Endothelial cell of umbilical vein (primary cell): ENCODE measurements at regions not wholly inside any gene's neighbourhood (a gene's known extent, or its start where the extent isn't known, plus 50 kb on each side); places are given as distances from the start of the nearest gene placed in this dataset.

Experiments used
- BruUV-seq: library from RNA; stranded (reverse); fragments of 400-500 nt; replicated peaks from 2 replicates; lab custom pipeline; 2021; lab: Mats Ljungman, UMichigan
- CTCF ChIA-PET: fragments of 300-600, 350-600 bp; sonication (Branson Sonifier 250); formaldehyde crosslinking; loops from one replicate; lab custom pipeline; 2021; ENCODE audit warnings: antibody characterized with exemption, inconsistent platforms; lab: Charles Lee
- POLR2A ChIA-PET: fragments of 300-600, 350-600 bp; sonication (Branson Sonifier 250); formaldehyde crosslinking; loops from one replicate; lab custom pipeline; 2021; ENCODE audit warnings: antibody characterized with exemption, inconsistent platforms; lab: Charles Lee
- DNase-seq: peaks from one replicate; pipeline ENCODE4 v3.0.0-alpha.2; 2011; ENCODE audit warnings: low read depth, low spot score
- FAIRE-seq: peaks from 2 replicates; lab custom pipeline; 2011; peaks lifted over from hg19 to GRCh38; lab: Jason Lieb, UNC
- H2AFZ ChIP-seq: 2 replicates; pipeline ENCODE4 v1.6.0; 2012; ENCODE audit warnings: low read depth, low read length, control low read depth, inconsistent platforms
- H3K27ac ChIP-seq: 2 replicates; pipeline ENCODE4 v1.5.1; 2011; ENCODE audit warnings: low read depth, mild to moderate bottlenecking, control low read depth, low read length, moderate library complexity; ENCODE audit not compliant: insufficient read depth
- H3K27me3 ChIP-seq, 2 experiments: 2 replicates each; pipeline versions ENCODE4 v1.6.0 to v1.6.1; 2011; ENCODE audit warnings: low read length in 2 of 2, mixed read lengths in 1 of 2; ENCODE audit not compliant: control insufficient read depth in 2 of 2, insufficient read depth in 2 of 2
- H3K36me3 ChIP-seq, 2 experiments: 2 replicates in 1 of 2; 3 replicates in 1 of 2; pipeline ENCODE4 v1.5.1; 2011; ENCODE audit warnings: low read length in 2 of 2, mild to moderate bottlenecking in 1 of 2, moderate library complexity in 1 of 2; ENCODE audit not compliant: control insufficient read depth in 2 of 2, insufficient read depth in 2 of 2; ENCODE audit errors: extremely low read depth in 1 of 2
- H3K4me1 ChIP-seq: 3 replicates; pipeline ENCODE4 v1.5.1; 2011; ENCODE audit warnings: mild to moderate bottlenecking, low read length; ENCODE audit not compliant: control insufficient read depth, insufficient read depth; ENCODE audit errors: extremely low read depth
- H3K4me2 ChIP-seq: 2 replicates; pipeline ENCODE4 v1.6.1; 2011; ENCODE audit warnings: low read length, control low read depth, mixed read lengths; ENCODE audit not compliant: insufficient read depth
- H3K4me3 ChIP-seq, 3 experiments: fragments of 200-600 bp in 1 of 3; sonication (generic), shearing (Covaris generic) in 1 of 3; replicated peaks in 1 of 3; 2 replicates each; pipeline ENCODE4 v1.5.1; 2011 to 2016; ENCODE audit warnings: control low read depth in 3 of 3, low read length in 3 of 3, mild to moderate bottlenecking in 2 of 3, inconsistent platforms in 1 of 3, low read depth in 1 of 3, moderate library complexity in 1 of 3; ENCODE audit not compliant: insufficient read depth in 1 of 3
- H3K79me2 ChIP-seq: 2 replicates; pipeline ENCODE4 v1.6.0; 2012; ENCODE audit warnings: low read length, inconsistent platforms; ENCODE audit not compliant: control insufficient read depth, insufficient read depth
- H3K9ac ChIP-seq: replicated peaks from 2 replicates; pipeline ENCODE3; 2011; ENCODE audit warnings: low read length, control low read depth; ENCODE audit not compliant: insufficient read depth; ENCODE audit errors: extremely low read depth
- H3K9me1 ChIP-seq: replicated peaks from 3 replicates; pipeline ENCODE4 v1.6.0; 2011; ENCODE audit warnings: mild to moderate bottlenecking, low read length; ENCODE audit not compliant: control insufficient read depth, insufficient read depth; ENCODE audit errors: extremely low read depth
- H3K9me3 ChIP-seq: replicated peaks from 2 replicates; pipeline ENCODE4 v1.5.1; 2012; ENCODE audit warnings: low read length, inconsistent platforms; ENCODE audit not compliant: control insufficient read depth, insufficient read depth
- H4K20me1 ChIP-seq: replicated peaks from 2 replicates; pipeline ENCODE3; 2011; ENCODE audit warnings: mild to moderate bottlenecking, low read length; ENCODE audit not compliant: control insufficient read depth, insufficient read depth; ENCODE audit errors: extremely low read depth
- CTCF ChIP-seq, 2 donors: IDR thresholded peaks; 1 replicate in 1 of 2; 2 replicates in 1 of 2; pipeline ENCODE4 v1.5.1; 2011; ENCODE audit warnings: low read length in 2 of 2, mild to moderate bottlenecking in 2 of 2, moderate library complexity in 2 of 2, control low read depth in 1 of 2, inconsistent platforms in 1 of 2, low read depth in 1 of 2; ENCODE audit not compliant: insufficient read depth in 1 of 2; ENCODE audit errors: extremely low read depth in 1 of 2
- EZH2 ChIP-seq: IDR thresholded peaks from 2 replicates; pipeline ENCODE4 v1.6.1; 2012; ENCODE audit warnings: borderline replicate concordance, low read depth, mild to moderate bottlenecking, moderate library complexity, low read length, inconsistent platforms; ENCODE audit not compliant: severe bottlenecking
- FOS ChIP-seq: IDR thresholded peaks from 2 replicates; pipeline ENCODE4 v1.6.1; 2011; ENCODE audit warnings: mild to moderate bottlenecking, low read length, moderate library complexity, borderline replicate concordance; ENCODE audit not compliant: insufficient read depth
- GATA2 ChIP-seq: IDR thresholded peaks from 2 replicates; pipeline ENCODE4 v1.7.0; 2011; ENCODE audit warnings: low read depth, mild to moderate bottlenecking, moderate library complexity, mixed read lengths, low read length; ENCODE audit not compliant: insufficient read length, insufficient read depth
- JUN ChIP-seq: IDR thresholded peaks from 2 replicates; pipeline ENCODE4 v1.6.1; 2011; ENCODE audit warnings: borderline replicate concordance, low read depth; ENCODE audit not compliant: insufficient read length, insufficient read depth
- MAX ChIP-seq: IDR thresholded peaks from 2 replicates; pipeline ENCODE4 v1.6.1; 2011; ENCODE audit not compliant: insufficient read depth, insufficient read length
- MYC ChIP-seq: IDR thresholded peaks from one replicate; pipeline ENCODE4 v1.6.1; 2011; ENCODE audit warnings: mild to moderate bottlenecking, low read depth, low read length
- POLR2A ChIP-seq: IDR thresholded peaks from 2 replicates; pipeline ENCODE4 v1.6.1; 2012; ENCODE audit warnings: low read depth, mild to moderate bottlenecking, control low read depth, low read length
- POLR2AphosphoS5 ChIP-seq: IDR thresholded peaks from 2 replicates; pipeline ENCODE4 v1.6.1; 2012; ENCODE audit warnings: low read depth, mild to moderate bottlenecking, control low read depth, low read length, moderate library complexity; ENCODE audit not compliant: insufficient read depth
- dilution Hi-C: fragments of 300-500 bp; cut with MboI; formaldehyde crosslinking; loops from one replicate; pipeline ENCODE4 v1.15.0; 2019; ENCODE audit warnings: low sequenced_read_pairs; ENCODE audit not compliant: extremely low pct_ligation_motif_present
- intact Hi-C: fragments of 100-400 bp; cut with micrococcal nuclease; formaldehyde crosslinking; loops from one replicate; pipeline ENCODE4 v1.10.0; 2022

- H4K20me1 ChIP-seq = no peaks in the 10 kb centered on the region
- no peaks in the 10 kb centered on the region for H3K9me3 ChIP-seq
- no peaks in the 10 kb centered on the region for H3K27me3 ChIP-seq
- ChIA-PET CTCF (no interaction called here), POLR2A (no interaction called here)
- H3K36me3 ChIP-seq = no peaks in the 10 kb centered on the region
- H3K27ac ChIP-seq = no peak overlapping the region
- BruUV-seq = no TSS peak
- no peak for DNase-seq
- H3K4me2 ChIP-seq = no peak overlapping the region
- no peaks in the 10 kb centered on the region for H3K9me1 ChIP-seq
- no peaks in the 10 kb centered on the region for H3K4me1 ChIP-seq
- FAIRE-seq = no peak
- dilution Hi-C loops = no loop called here
- no peak overlapping the region for H2AFZ ChIP-seq
- no peaks in the 10 kb centered on the region for H3K79me2 ChIP-seq
- H3K9ac ChIP-seq = no peak overlapping the region
- TF ChIP-seq POLR2AphosphoS5 = no peak
- no peak for TF ChIP-seq MYC
- TF ChIP-seq POLR2A = no peak
- TF ChIP-seq EZH2 = no peak
- TF ChIP-seq JUN = no peak
- no peak for TF ChIP-seq CTCF (IDR thresholded peaks at IDR 0.05; ENCODE audit: extremely low read depth in 1 of 2, insufficient read depth in 1 of 2, low read depth in 1 of 2, low read length in 2 of 2)
- no peak for TF ChIP-seq GATA2
- no peak for TF ChIP-seq FOS
- no peak overlapping the region for H3K4me3 ChIP-seq
- intact Hi-C loops = no loop called here
These were observed 79.4 kb upstream of the CADPS start for GRCh38 chr3:62954580-62954979.

GRCh38 chr3:62955126-62955525 is 79.9 kb upstream of the CADPS start:
- no peak for TF ChIP-seq POLR2A
- no peak for TF ChIP-seq MAX
- no peak for TF ChIP-seq EZH2
- dilution Hi-C loops = no loop called here
- Histone ChIP-seq H3K9me3 (no peaks in the 10 kb centered on the region), H4K20me1 (no peaks in the 10 kb centered on the region), H3K36me3 (no peaks in the 10 kb centered on the region), H3K4me3 (no peak overlapping the region), H3K27me3 (no peaks in the 10 kb centered on the region), H3K4me2 (no peak overlapping the region), H3K27ac (no peak overlapping the region), H3K9me1 (no peaks in the 10 kb centered on the region), H3K79me2 (no peaks in the 10 kb centered on the region), H3K9ac (no peak overlapping the region), H2AFZ (no peak overlapping the region), H3K4me1 (no peaks in the 10 kb centered on the region)
- DNase-seq (no peak), FAIRE-seq (no peak)
- intact Hi-C loops = no loop called here
- ChIA-PET POLR2A (no interaction called here), CTCF (no interaction called here)
- BruUV-seq = no TSS peak
